HG03159 (cell line): ENCODE measurements at regions not wholly inside any gene's neighbourhood (a gene's known extent, or its start where the extent isn't known, plus 50 kb on each side); places are given as distances from the start of the nearest gene placed in this dataset.
A peak's percentile ranks its signal among the peaks of the same experiment; 100 is the strongest.

Source experiments
- ATAC-seq: cut with Tn5 transposase; IDR thresholded peaks from one replicate; pipeline ENCODE4 v1.9.1; 2021; ENCODE audit warnings: mild to moderate bottlenecking, moderate library complexity; ENCODE audit not compliant: unreplicated experiment

DNA sequence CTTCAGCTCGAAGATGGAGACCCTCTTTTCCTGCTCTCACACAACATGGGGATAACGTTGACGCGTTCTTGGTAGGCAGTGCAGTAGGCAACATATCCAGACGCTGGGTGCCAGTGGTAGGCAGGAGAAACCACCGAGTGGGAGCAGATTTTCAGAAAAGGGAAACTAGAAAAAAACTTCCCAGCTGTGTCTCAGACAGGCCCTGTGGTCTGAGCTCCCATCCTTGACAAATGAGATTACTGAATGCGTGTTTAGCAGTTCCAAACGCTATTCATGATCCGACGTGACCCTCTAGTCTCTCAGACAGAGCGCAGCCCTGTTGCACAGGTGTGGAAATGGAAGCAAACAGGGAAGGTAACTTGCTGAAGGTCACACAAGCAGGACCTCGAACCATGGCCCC, 83.9 kb upstream of the DUSP22 start:
- ATAC-seq = no peak

DNA sequence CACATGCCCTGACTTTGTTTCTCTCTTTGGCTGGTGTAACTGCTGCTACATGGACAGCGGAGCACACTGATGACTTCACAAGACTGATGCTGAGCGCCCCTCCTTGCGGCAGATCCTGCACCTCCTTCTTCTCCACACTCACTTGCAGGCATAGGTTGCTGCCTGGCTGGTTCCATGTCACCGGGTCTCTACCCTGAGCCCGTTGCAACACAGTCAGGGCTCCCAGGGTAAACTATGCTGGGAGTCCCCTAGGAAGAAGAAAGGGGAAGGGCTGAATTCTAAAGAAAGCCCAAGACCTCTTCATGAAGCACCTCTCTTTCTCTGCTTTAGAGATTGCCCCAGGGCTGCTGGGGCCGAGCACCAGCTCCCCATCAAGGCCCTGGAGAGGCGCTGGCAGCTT, 83.3 kb upstream of the DUSP22 start:
- no peak for ATAC-seq

- peak; percentile 62 for ATAC-seq
Measured at GRCh38 chr6:209432-210103, 82.7 kb upstream of the DUSP22 start.

DNA sequence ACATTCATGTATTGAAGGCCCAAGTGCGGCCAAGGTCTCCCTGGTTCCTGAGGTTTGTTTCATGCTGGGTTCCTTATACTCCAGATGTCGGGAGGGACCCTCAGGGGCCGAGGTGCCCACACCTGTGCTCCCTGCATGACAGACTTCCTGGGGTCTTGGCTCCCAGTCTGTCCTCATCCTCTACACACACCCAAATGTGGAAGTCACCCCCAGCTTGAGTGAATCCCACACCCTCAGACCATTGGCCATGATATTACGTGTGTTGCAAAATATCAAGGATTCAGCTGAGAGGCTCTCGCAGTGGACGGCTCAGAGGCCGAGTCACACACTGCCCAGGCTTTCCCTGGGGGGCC, 82.2 kb upstream of the DUSP22 start:
- ATAC-seq = no peak

GRCh38 chr6:210778-211374, 81.4 kb upstream of the DUSP22 start:
- ATAC-seq = no peak

DNA sequence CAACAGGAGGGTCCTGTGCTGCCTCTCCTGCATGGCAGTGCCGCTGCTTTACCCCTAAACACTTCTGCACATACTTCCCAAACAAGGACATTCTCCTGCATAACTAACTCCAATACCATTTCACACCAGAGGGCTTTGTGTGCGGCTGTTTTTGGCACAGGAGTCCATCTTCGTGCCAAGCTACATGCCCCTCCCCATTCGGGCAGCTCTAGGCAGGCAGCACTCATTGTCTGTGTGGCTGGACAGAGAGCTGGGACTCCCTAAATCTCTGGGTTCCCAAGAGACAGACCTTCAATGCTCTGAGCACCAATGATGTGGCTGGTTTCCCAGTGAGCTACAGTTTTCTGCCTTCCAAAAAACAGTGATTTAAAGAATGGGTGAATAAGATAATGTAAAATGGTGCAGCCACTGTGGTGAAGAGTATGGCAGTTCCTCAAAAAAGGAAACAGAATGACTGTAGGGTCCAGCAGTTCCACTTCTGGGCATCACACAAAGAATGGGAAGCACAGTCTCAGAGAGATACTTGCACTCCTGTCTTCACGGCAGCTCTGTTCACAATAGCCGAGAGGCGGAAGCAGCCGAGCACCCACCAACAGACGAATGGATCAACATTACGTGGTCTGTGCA, 80.3 kb upstream of the DUSP22 start:
- no peak for ATAC-seq

DNA sequence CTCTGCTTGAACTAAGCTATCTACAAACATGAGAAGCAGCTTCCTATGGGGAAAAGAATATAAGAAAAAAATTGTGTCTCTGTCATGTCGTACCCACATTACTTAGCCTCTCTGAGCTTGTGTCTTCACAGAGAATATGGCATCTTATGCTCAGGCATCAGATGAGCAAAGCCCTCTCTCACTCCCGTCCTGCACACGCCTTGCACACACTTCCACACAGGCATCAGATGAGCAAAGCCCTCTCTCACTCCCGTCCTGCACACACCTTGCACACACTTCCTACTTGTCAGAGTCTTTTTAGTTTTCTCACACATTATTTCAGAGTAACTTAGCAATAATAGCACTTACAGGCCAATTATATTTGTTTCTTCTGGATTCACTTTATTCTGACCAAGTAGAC, 79.0 kb upstream of the DUSP22 start:
- no peak for ATAC-seq

DNA sequence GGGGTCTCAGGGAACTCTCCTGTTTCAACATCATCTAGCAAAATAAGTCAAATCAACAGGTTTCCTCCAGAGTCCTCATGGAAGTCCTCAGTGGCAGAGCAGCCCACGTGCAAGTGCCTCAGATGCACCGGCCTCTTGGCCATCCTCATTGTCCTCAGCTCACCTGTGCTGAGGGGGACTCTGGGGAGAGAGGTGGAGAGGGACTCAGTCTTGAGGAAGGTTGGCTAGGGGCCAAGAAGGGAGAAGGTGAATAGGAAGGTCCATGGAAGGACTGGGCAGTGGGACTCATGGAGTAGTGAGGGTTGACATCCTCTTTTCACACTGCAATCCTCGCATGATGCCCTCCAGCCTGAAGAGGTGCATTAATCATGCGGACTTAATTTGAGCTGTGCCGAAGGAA, 77.9 kb upstream of the DUSP22 start:
- ATAC-seq = no peak

DNA sequence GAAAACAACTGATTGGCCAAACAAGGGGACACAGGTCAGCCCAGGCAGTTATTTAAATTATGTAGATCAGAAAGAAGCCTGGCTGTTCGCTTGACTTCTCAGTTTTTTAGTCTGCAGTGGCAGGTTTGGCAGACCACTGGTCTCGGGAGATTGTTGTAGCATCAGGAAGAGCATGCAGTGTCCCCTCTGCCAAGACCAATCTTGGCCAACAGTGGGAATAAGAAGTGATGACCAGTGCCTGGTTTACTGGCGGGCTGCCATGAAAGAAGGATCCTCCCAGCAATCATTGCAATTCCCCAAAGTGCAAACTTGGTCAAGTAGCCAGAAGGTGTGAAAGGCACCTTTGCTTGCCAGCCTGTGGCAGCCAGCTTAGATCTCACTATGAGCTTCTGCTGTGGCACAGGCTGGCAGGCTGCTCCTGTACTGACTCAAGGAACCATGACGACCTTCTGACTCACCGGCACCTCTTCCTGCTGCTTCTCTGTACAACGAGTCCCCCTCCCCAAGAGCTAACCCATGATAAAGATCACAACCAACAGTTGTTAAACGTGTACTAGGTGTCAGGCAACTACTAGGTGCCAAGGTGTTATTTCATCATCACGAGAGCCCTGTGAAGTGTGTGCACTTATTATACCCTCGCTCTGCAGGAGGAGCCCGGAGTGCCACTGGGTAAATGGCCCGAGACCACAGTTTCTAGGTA, 76.8 kb upstream of the DUSP22 start:
- no peak for ATAC-seq

DNA sequence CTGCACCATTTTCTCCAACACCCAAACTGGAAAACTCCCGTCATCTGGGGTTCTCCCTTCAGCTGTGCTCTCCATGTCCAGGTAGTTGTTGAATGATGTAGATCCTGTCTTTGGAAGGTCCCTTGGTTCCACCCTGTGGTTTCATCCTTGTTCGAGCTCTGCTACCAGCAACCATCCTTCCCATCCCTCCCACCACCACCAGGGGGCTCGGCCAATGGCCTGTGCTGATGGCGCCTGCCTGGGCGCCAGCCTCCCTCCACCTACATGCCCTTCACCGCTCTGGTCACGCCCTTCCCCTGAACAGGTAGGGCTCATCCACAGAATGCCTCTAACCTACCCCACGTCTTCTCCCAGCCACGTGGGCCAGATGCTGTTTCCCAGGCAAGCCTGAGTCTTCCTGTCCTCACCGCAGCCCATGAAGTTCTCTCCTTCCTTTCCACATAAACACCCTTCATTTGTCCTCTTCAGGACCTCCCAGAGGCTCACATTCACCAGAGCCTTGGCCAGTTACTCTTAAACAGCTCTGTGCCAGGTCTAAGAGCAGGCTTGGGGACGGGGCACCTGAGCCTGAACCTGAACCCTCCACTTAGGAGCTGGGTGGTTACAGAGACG, 75.1 kb upstream of the DUSP22 start:
- no peak for ATAC-seq

GRCh38 chr6:218153-219018, 73.9 kb upstream of the DUSP22 start:
- peak; percentile 45 for ATAC-seq

GRCh38 chr6:219019-219570, 73.2 kb upstream of the DUSP22 start:
- no peak for ATAC-seq

DNA sequence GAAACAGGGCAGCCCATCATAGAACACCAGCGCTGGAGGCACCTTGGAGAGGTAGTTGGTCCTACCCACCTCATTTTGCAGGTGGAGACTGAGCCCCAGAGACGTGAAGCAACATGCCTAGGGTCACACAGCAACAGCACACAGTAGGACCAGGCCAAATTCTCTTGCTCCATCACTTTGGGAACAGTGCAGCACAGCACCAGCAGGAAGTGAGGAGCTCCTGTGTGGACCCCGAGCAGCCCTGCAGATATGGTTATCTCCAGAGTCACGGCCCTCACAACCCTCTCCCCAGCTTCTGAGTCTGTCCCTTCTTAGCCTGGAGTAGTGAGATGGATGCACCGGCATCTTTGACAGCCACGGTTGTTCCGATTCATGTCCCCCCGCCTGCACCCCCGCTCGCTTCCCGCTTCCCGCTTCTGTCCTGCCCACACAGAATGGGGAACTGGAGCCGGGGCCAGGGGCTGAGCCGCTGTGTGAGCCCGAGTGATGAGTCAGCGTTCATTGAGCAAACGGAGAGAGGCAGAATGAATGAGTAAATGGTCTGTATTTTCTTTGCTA, 72.6 kb upstream of the DUSP22 start:
- ATAC-seq = no peak

GRCh38 chr6:220312-220711, 72.0 kb upstream of the DUSP22 start:
- ATAC-seq = no peak

DNA sequence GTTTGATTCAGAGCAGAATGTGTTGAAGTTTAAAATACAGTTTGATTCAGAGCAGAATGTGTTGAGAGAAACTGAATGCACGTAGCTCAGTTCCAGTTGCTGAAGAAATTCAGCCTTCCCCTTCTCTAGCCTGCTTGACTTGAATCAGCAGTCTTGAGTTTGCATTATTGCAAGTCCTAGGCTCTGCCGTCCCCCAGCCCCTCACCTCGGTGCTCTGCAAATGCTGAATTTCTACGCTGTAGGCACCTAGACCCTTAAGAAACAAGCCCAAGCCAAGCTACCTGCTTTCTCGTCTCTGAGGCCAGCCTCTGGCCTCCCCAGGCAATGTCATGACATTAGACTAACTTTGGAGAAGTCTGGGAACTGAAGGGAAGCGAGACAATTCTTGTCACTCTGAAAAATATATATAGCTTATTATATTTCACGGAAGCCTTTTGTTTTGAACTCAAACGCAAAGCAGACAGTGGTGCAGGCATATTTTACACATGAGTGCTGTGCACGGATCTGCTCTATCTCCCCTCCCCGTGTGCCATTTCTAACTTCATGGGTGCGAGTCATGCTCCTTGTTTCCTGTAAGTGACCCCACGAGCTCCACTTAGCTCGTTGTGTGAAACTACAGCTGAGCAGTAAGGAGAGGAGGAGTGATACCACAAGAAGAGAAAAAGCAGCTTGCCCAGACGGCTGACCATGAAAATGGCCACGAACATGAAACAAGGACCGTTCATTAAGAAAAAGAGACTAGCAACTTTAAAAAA, 71.4 kb upstream of the DUSP22 start:
- no peak for ATAC-seq

GRCh38 chr6:221531-222349, 70.5 kb upstream of the DUSP22 start:
- no peak for ATAC-seq

DNA sequence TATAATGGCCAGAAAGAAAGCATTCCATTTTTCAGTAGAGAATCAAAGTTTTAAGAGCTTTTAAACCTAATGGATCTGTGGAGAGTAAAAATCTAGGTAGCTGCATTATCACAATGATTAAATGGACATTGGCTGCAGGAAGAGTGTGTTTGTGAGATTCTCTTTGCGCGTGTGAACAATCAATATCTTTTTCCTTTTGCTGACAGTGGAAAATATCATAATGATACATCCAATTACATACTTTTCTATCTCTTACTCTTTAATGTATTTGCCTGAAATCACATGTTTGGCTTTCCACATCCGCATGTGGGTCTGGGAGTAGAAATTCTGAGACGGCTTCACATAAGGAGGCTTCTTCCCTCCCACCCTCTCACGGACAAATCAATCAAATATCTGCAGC, 69.8 kb upstream of the DUSP22 start:
- no peak for ATAC-seq

- no peak for ATAC-seq
Measured at GRCh38 chr6:223136-223535, 69.2 kb upstream of the DUSP22 start.
